ENCODE measurements at regions not wholly inside any gene's neighbourhood (a gene's known extent, or its start where the extent isn't known, plus 50 kb on each side); places are given as distances from the start of the nearest gene placed in this dataset.
"Not testable (repeated sequence)": the region's sequence is repeated elsewhere in the genome, so short reads cannot be mapped to it uniquely, and the experiment has no call there.

DNA sequence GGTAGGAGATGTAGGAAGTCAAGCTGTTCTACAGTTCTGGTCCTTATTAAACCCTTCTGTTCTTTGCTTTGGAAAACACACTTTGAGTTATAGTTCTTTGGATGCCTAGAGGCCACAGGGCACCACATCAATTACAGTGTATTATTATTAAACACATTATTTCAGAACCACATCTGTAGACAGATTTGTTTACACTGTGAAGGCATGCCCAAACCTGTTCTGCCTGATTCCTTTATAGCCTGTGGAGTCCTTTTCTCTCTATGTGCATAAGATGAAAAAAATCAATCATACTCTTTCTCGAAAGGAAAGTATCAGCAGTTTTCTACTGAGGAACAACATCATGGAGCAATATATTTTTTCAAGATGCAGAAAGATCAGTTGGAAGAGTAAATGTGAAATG, 371.3 kb upstream of the INTU start:
- Histone ChIP-seq H3K4me3 (no peak overlapping the region), H3K27me3 (0 out of 2 replicates have a peak, but pooled peaks cover 2% of the 10 kb centered on the region), H3K9me3 (no peaks in the 10 kb centered on the region), H3K36me3 (no peaks in the 10 kb centered on the region)
- no peak for DNase-seq

DNA sequence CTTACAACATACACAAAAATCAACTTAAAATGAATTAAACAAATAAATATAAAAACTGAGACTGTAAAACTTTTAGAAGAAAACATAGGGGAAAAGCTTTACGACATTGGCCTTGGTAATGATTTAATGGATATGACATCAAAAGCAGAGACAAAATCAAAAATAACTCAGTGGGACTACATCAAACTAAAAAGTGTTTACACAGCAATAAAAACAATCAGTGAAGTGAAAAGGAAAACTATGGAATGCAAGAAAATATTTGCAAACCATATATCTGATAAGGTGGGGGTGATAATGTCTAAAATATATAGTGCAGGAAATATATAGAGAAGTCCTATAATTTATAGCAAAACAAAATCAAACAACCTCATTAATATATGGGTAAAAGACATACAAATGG, 364.4 kb upstream of the INTU start:
- H3K36me3 ChIP-seq = no peaks in the 10 kb centered on the region
- no peak for DNase-seq
- no peak overlapping the region for H3K4me3 ChIP-seq
- no peaks in the 10 kb centered on the region for H3K9me3 ChIP-seq
- no peaks in the 10 kb centered on the region for H3K27me3 ChIP-seq

DNA sequence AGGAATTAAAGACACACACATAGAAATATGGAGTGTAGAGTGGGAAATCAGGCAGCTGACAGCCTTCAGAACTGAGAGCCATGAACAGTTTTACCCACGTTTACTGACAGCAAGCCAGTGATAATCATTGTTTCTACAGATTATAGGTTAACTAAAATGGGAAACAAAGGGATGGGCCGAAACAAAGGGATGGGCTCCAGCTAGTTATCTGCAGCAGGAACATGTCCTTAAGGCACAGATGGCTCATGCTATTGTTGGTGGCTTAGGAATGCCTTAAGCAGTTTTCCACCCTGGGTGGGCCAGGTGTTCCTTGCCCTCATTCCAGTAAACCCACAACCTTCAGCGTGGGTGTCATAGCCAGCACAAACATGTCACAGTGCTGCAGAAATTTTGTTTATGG, 355.7 kb upstream of the INTU start:
- not testable (repeated sequence) for H3K36me3 ChIP-seq, DNase-seq, H3K27me3 ChIP-seq, H3K9me3 ChIP-seq, H3K4me3 ChIP-seq

DNA sequence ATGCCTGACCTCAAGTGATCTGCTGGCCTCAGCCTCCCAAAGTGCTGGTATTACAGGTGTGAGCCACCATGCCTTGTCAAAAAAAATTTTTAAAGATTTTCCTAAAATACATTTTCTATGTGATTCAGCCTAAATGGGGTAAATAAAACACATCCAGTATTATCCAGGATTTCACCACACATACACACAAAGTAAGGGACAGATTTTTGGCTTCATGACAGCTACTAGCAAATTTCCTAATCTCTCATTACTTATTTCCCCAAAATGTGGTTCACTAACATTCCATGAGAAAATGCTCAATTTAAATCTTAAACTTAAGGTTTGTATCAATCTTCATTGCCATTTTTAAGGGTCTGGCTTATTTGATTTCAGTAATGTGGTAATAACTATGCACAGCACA, 348.5 kb upstream of the INTU start:
- no peaks in the 10 kb centered on the region for H3K9me3 ChIP-seq
- no peak for DNase-seq
- no peaks in the 10 kb centered on the region for H3K27me3 ChIP-seq
- H3K4me3 ChIP-seq = no peak overlapping the region
- H3K36me3 ChIP-seq = no peaks in the 10 kb centered on the region

DNA sequence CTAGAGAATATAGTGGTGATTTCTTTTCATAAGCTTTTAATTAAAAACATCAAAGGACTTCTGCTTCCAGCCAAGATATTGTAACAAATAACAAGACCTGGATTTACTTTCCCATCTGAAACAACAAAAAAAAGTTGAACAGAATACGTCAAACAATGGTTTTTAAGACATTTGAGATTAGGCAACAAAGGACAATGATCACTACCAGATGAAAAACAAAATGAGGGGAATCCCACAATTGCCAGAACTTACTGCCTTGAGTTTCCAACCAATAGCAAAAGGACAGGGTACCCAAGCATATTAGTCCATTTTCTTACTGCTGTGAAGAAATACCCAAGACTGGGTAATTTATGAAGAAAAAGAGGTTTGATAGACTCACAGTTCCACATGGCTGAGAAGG, 341.4 kb upstream of the INTU start:
- no peak overlapping the region for H3K4me3 ChIP-seq
- H3K27me3 ChIP-seq = no peaks in the 10 kb centered on the region
- no peaks in the 10 kb centered on the region for H3K36me3 ChIP-seq
- no peaks in the 10 kb centered on the region for H3K9me3 ChIP-seq
- no peak for DNase-seq

DNA sequence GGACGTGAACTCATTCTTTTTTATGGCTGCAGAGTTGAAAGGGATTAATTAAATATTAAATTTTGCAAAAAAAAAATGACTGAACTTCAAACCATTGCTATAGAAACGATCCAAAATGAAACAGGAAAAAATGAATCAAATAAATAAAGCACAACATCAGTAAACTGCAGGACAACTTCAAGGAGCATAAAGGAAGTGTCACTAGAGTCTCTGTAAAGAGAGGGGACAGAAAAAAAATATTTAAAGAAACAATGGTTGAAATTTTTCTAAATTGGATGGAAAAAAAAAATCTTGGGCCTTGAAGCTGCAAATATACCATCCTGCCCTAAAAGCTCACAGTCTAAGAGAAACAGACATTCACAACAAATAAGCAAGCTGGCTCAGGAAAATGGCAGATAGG, 339.3 kb upstream of the INTU start:
- no peak for DNase-seq
- no peaks in the 10 kb centered on the region for H3K9me3 ChIP-seq
- H3K36me3 ChIP-seq = no peaks in the 10 kb centered on the region
- H3K4me3 ChIP-seq = no peak overlapping the region
- H3K27me3 ChIP-seq = no peaks in the 10 kb centered on the region

DNA sequence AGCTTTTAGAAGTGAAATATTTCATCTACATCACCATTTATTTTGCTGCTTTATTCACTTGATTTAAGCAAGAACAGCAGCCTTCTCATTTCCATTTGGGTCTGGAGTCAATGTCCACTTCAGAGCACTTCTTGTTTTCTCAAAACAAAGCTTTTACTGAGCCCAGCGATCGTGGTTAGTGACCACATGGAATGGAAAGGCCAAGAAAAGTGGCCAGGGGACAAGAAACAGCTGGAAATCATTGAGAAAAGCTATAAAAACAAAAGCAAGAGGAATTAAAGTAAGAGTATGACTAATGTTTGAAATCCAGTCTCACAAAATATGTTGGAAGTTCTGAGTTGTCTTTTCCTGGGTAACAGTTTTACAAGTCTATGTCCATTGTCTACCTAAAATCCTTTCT, 328.4 kb upstream of the INTU start:
- H3K9me3 ChIP-seq = no peaks in the 10 kb centered on the region
- H3K27me3 ChIP-seq = no peaks in the 10 kb centered on the region
- H3K4me3 ChIP-seq = no peak overlapping the region
- H3K36me3 ChIP-seq = no peaks in the 10 kb centered on the region
- DNase-seq = no peak

- no peak for DNase-seq
- Histone ChIP-seq H3K4me3 (no peak overlapping the region), H3K9me3 (no peaks in the 10 kb centered on the region), H3K36me3 (no peaks in the 10 kb centered on the region), H3K27me3 (no peaks in the 10 kb centered on the region)
Measured at GRCh38 chr4:127307996-127308395, 324.8 kb upstream of the INTU start.

GRCh38 chr4:127309369-127310102, 323.2 kb upstream of the INTU start:
- DNase-seq = no peak
- H3K9me3 ChIP-seq = no peaks in the 10 kb centered on the region
- no peak overlapping the region for H3K4me3 ChIP-seq
- no peaks in the 10 kb centered on the region for H3K36me3 ChIP-seq
- H3K27me3 ChIP-seq = no peaks in the 10 kb centered on the region

DNA sequence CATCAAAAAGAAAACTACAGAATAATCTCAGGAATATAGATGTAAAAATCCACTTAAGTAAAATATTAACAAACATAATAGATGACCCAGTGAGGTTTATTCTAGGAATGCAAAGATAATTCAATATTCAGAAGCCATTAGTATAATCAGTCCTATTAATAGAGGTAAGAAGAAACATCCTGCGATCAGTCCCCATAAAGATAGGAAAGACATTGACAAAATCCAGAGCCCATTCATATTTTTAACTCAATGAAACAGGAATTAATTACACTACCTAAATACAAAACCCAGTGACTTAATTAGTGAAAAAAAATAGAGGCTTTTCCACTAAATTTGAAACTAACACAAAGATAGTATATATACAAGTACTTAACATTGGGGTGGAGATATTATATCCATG, 321.4 kb upstream of the INTU start:
- no peak overlapping the region for H3K4me3 ChIP-seq
- DNase-seq = no peak

DNA sequence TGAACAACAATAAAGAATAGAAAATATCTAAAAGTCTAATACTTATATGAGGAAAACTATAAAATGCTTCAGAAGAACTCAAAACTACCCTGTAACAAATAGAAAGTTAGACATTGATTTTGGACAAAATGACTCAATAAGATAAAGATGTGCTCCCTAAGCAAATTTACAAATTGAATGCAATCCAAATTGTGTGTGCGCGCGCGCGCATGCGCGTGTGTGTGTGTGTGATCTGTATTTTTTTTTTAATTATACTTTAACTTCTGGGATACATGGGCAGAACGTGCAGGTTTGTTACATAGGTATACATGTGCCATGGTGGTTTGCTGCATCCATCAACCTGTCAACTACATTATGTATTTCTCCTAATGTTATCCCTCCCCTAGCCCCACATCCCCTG, 320.8 kb upstream of the INTU start:
- no peak for DNase-seq
- Histone ChIP-seq H3K9me3 (no peaks in the 10 kb centered on the region), H3K27me3 (no peaks in the 10 kb centered on the region), H3K4me3 (no peak overlapping the region), H3K36me3 (no peaks in the 10 kb centered on the region)

More for the DNA sequence above, 321.4 kb upstream of the INTU start:
- Histone ChIP-seq H3K36me3 (no peaks in the 10 kb centered on the region), H3K27me3 (no peaks in the 10 kb centered on the region), H3K9me3 (no peaks in the 10 kb centered on the region)

DNA sequence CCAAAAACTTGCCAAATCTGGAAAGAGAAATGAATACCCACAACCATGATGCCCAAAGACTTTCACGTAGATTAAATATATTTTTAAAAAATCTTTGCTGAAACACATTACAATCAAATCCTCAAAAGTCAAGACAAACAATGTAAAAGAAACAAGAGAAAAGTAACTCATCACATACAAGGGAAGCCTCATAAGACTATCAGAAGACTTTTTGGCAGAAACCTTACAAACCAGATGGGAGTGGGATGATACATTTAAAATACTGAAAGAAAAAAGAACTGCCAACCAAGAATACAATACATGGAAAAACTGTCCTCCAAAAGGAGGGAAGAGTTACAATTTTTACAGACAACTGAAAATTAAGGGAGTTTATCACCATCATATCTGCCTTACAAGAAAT, 319.0 kb upstream of the INTU start:
- Histone ChIP-seq H3K36me3 (no peaks in the 10 kb centered on the region), H3K27me3 (no peaks in the 10 kb centered on the region), H3K9me3 (no peaks in the 10 kb centered on the region), H3K4me3 (no peak overlapping the region)
- no peak for DNase-seq

GRCh38 chr4:127327491-127327890, 305.3 kb upstream of the INTU start:
- Histone ChIP-seq H3K27me3 (no peaks in the 10 kb centered on the region), H3K4me3 (no peak overlapping the region), H3K36me3 (no peaks in the 10 kb centered on the region), H3K9me3 (no peaks in the 10 kb centered on the region)
- DNase-seq = no peak

GRCh38 chr4:127335073-127335620, 297.6 kb upstream of the INTU start:
- no peaks in the 10 kb centered on the region for H3K9me3 ChIP-seq
- no peaks in the 10 kb centered on the region for H3K27me3 ChIP-seq
- H3K36me3 ChIP-seq = no peaks in the 10 kb centered on the region
- no peak overlapping the region for H3K4me3 ChIP-seq
- DNase-seq = no peak

DNA sequence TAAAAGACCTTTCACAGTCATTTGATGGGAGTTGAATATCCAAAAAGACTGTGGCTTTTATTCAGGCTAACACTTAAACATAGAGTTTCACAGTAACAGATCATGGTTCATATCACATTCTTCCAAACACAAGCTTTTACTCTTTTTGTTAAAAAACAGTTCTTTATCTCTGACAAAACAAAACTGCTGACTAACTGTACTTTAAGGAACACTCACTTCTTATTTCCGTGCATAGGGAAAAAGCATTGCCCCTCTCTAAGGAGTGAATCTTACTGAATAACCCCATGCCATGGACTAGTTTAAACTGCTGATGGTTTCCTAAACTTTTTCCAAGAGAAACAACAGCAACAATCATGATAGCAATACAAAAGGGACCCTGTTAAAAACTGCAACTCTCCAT, 297.0 kb upstream of the INTU start:
- Histone ChIP-seq H3K36me3 (no peaks in the 10 kb centered on the region), H3K4me3 (no peak overlapping the region), H3K27me3 (no peaks in the 10 kb centered on the region), H3K9me3 (no peaks in the 10 kb centered on the region)
- DNase-seq = no peak

DNA sequence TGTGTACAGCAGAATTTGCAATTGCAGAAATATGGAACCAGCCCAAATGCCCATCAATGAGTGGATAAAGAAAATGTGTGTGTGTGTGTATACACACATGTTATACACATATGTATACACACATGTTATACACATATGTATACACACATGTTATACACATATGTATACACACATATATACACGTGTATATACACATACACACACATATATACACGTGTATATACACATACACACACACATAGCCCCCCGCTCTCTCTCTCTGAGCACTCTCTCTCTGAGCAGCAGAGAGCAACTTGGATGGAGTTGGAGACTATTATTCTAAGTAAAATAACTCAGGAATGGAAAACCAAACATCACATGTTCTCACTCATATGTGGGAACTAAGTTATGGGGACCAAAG, 289.6 kb upstream of the INTU start:
- not testable (repeated sequence) for H3K36me3 ChIP-seq, DNase-seq, H3K4me3 ChIP-seq, H3K9me3 ChIP-seq, H3K27me3 ChIP-seq

DNA sequence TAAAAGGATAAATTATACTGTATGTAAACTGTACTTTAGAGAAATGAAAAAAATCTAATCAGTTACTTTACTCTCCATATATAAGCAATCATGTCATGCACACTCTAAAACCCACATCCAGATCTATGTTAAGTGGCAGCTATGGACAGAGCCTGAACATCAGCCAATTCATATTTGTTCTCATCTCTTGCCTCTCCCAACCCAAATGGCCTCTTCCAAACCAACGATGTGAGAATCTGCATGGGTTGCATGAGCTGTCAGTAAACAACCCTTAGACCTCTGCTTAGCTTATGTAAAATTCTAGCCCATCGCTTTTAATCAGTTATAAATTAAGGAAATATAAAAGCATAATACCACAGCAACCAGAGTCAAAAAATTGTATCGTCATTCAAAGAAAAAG, 288.7 kb upstream of the INTU start:
- Histone ChIP-seq H3K27me3 (no peaks in the 10 kb centered on the region), H3K9me3 (no peaks in the 10 kb centered on the region), H3K4me3 (no peak overlapping the region), H3K36me3 (no peaks in the 10 kb centered on the region)
- no peak for DNase-seq

- Histone ChIP-seq H3K4me3 (no peak overlapping the region), H3K36me3 (no peaks in the 10 kb centered on the region), H3K9me3 (no peaks in the 10 kb centered on the region), H3K27me3 (no peaks in the 10 kb centered on the region)
- no peak for DNase-seq
Measured at GRCh38 chr4:127347936-127348335, 284.8 kb upstream of the INTU start.
